IPS-18c (cell line): ENCODE measurements at regions not wholly inside any gene's neighbourhood (a gene's known extent, or its start where the extent isn't known, plus 50 kb on each side); places are given as distances from the start of the nearest gene placed in this dataset.

Source experiments
- H3K4me3 ChIP-seq: 2 replicates; pipeline ENCODE4 v1.7.0; 2013; ENCODE audit warnings: low read depth, mild to moderate bottlenecking, low read length, moderate library complexity; ENCODE audit not compliant: insufficient read depth
- H3K9me3 ChIP-seq: one replicate; pipeline ENCODE4 v1.6.1; 2013; ENCODE audit warnings: mild to moderate bottlenecking, low read length, moderate library complexity; ENCODE audit not compliant: control insufficient read depth, insufficient read depth

DNA sequence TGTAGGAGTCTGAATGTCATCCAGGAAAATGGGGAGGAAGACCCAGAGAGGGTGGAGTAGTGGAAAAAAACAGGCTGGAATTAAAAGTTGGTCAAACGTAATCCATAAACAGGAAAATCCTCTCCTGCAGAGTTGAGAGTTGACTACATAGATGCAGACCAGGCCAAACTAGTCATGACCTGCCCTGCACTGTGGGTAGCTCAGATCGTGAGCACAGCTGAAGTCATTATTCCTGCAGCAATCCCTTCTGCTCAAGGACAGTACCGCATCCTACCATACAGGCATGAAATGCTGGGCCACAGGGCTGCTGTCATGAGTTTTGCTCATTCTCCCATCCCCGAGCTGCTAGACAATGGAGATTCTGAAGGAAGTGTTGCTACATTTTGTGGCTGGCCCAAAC lies 352.2 kb downstream of the EN1 start:
- Histone ChIP-seq H3K9me3 (no peaks in the 10 kb centered on the region), H3K4me3 (no peak overlapping the region)

DNA sequence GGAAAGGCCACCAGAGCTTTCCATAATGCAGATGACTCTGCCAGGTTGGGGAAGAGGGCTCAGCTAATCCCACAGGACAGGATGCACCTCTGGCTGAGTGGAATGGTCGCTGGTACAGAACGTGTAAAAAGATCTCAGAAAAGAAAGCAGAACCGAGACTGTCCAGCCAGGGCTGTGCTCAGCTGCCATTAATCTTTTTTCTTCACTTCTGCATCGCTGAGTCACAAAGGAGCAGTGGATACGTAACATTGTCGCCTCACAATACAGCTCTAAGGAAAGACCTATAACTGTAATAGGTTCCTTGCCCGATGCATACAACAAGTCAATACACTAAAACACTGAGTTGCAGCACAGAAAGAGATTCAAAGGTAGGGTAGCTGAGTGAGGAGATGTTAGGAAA lies 354.2 kb downstream of the EN1 start:
- Histone ChIP-seq H3K9me3 (no peaks in the 10 kb centered on the region), H3K4me3 (no peak overlapping the region)

DNA sequence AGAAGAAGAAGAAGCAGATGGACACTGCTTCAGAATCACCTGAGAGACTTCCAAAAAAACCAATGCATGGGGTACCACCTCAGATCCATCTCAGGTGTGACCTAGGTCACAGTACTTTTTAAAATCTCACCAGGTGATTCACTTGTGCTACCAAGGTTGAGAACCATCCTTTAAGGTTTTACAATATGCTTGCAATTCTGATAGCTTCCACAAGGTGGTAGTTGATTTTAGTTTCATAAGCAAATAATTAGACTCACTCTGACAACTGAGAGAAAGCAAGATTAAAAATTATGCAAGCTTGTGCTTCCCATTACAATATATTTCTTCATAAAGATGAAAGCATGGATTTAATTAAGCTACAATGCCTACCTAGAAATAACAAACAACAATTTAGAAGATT lies 355.1 kb downstream of the EN1 start:
- H3K9me3 ChIP-seq: no peaks in the 10 kb centered on the region
- H3K4me3 ChIP-seq: no peak overlapping the region

DNA sequence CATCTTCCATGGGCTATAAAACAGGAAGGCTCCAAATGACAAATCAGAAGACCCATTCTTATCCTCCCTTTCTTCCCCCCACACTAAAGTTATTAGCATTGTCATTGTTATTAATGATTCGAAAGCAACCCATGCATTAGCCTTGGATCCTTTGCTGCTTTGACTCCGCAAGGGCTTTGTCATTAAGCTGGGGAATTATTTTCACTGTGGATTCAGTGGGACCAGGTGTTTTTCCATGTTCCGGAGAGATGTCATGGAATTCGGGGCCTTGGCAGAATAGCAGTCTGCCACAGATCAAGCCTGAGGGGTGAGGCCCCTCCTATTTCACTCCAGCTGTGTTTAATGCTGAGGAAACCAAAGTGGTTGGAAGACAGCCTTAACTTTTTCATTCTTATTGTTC lies 357.1 kb downstream of the EN1 start:
- Histone ChIP-seq H3K4me3 (0 out of 2 replicates have a peak overlapping the region, but pooled peaks have one; percentile 12), H3K9me3 (no peaks in the 10 kb centered on the region)

DNA sequence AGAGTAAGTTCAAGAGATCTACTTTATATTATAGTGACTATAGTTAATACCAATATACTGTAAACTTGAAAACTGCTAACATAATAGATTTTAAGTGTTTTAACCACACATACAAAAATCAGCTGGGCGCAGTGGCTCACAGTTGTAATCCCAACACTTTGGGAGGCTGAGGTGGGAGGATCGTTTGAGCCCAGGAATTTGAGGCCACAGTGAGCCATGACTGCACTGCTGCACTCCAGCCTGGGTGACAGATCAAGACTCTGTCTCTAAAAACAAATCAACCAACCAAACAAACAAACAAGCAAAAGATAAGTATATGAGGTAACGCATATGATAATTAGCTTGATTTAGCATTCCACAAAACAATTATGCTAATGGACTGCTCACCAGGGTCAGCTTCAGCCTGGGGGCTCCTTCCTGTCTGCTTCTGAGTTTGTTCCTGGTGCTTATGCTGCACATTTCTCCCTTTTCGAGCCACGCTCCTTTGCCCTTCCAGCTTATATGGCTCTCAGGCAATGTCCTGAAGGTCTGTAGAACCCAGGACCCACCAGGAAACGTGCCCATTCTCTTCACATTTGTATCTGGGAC lies 357.6 kb downstream of the EN1 start:
- no peak overlapping the region for H3K4me3 ChIP-seq
- no peaks in the 10 kb centered on the region for H3K9me3 ChIP-seq

DNA sequence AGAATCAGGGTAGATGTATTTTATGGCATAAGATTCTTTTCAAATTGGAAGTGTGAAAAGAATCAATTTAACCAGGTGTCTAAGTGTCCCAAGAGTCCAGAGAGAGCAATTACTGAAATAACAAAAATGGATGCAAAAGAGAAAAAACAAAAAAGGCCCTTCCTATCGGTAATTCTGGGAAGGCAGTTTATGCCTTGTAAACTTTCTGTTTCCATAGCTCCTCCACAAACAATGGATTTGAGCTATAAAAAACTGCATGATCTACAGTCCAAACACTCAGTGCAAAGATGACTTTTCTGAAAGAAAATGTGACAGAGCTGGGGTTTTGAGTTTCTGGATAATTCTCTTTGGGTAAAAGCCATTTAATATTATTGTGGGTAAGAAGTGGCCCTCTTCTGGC lies 366.1 kb downstream of the EN1 start:
- H3K9me3 ChIP-seq: no peaks in the 10 kb centered on the region
- no peak overlapping the region for H3K4me3 ChIP-seq

DNA sequence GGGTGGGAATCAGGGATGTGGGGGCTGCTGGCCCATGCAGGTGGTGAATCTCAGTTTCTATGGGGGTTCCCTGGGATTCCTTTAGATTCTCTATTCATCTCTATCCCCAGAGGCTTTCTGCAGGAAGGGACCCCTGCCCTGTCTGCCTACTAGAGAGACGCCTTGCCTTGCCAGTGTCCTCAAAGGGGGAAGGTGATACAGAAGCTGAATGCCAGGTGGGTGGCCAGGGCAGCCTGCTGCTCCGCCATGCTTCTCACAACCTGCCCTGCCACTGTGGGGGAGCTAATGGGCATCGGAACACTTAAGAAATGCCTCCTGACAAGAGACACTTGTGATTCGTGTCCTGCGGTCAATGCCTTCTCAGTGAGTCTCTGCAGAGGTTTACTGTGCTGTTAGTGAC lies 368.4 kb downstream of the EN1 start:
- H3K4me3 ChIP-seq: no peak overlapping the region
- H3K9me3 ChIP-seq: no peaks in the 10 kb centered on the region

DNA sequence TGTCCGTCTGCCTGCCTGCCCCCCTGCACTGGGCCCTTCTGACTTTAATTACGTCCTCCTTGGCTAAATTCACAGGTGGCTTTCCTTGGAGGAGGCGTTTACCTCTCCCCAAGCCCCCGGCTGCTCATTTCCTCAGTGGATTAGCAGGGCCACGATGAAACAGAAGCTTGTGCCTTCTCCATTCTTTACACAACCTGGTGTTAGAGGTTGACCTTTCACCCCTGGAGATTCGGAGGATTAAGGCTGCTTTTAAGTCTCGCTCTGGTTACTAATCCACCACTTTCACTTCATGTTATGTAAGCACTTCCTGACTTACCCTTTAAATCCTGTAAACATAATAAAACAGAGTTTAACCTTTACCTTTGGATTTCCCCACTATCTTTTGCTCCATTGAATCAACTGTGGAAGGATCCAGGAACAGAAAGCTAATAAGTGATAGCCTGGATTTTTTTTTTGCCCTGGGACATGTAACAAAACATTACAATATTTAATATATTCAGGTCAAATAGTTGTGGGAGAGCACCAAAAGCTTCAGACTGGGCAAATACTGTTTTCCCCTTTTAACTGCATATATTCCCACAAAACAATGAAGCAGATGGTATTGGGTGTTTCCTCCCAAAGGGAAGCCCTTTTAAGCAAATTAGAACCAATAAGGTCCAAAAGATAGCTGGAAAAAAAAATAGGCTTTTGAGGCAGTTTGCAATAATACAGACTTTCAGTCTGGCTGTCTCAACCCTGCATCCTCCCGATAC lies 370.2 kb downstream of the EN1 start:
- Histone ChIP-seq H3K4me3 (no peak overlapping the region), H3K9me3 (no peaks in the 10 kb centered on the region)

DNA sequence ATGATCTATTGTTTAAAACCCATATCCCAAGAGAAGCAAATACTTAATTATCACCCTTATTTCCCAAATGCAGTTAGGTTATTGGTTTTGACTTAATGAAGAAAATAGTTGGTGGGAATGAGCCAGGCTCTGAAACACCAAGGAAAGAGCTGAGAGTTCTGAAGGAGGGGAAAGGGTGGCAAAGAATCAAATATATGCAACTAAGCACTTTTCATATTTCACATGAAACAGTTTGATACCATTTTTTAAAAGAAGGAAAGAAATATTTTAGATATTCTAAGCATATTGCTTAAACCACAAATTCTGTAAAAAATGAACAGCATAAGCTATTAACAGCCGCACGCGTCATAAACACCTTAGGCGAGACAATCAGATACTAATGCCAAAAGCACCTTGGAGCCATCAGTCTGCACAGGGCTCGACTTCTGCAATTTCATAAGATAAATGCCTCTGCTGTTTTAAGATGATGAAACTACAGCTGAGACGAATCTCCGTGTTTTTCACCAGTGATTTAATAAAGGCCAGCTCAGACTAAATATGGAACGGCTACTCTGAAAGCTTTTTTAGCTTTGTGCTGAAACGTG lies 371.7 kb downstream of the EN1 start:
- Histone ChIP-seq H3K4me3 (no peak overlapping the region), H3K9me3 (no peaks in the 10 kb centered on the region)

DNA sequence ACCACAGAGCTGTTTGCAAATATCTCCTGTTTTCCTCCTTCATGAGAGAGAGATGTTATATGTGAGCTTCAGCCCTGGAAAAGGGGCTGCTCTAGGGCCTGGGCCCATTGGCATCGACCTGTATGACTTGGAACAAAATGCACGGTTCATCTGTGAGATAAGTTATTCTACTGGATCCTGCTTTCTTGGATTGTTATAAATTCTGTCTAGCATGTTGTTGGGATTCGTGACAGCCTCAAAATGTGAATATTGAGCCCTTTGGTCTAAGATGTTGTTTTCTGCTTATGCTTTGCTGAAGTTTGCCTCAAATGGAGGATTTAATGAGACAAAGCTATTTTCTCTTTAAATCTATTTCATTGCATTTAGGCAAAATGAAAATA lies 372.9 kb downstream of the EN1 start:
- Histone ChIP-seq H3K9me3 (no peaks in the 10 kb centered on the region), H3K4me3 (no peak overlapping the region)

DNA sequence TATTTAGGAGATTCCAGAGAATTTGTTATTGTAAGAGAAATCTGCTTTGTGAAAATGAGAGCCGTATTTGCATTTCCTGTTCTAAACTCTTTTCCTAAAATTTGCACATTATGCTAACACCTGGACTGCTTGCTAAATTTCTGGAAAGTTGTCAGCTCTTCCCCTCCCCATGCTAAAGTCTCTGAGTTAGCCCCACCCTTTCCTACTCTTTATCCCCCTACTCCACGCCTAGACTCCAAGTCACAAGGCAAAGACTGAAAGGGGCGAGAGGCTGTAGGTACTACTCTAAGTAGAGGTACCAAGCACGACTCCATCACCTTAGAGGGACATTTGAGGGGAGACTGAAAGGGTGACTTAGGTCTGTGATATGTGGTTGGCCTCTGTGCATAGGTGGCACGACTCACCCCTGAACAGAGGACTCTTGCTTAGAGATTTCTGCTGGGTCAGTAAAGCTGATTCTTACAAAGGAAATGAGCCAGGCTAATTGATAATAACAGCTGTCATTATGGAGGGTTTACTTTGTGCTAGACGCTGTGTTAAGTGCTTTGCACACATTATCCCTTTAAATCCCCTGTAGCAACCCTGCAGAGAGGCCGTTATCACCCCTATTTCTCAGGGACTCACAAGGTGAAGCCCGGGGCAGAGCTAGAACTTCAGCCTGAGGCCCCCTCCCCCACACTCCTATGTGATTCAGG lies 373.5 kb downstream of the EN1 start:
- H3K9me3 ChIP-seq: no peaks in the 10 kb centered on the region
- H3K4me3 ChIP-seq: no peak overlapping the region

DNA sequence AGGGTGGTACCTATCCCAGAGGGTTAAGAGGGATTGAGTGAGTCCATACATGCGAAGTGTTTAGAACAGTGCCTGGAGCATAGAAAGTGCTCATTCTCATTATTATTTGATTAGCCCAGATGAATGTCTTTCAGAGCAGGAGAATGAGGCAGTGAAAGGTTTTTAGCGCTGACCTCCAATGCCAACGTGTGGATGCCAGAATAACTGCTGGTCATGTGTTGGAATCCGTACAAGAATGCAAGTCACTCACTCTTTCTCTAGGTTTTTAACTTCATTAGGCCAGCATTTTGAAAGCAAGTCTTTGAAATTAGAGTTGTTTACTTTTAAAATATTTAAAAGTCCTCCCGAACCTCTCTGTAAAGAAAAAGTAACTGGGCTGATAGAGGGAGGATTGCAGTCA lies 374.2 kb downstream of the EN1 start:
- no peak overlapping the region for H3K4me3 ChIP-seq
- no peaks in the 10 kb centered on the region for H3K9me3 ChIP-seq

DNA sequence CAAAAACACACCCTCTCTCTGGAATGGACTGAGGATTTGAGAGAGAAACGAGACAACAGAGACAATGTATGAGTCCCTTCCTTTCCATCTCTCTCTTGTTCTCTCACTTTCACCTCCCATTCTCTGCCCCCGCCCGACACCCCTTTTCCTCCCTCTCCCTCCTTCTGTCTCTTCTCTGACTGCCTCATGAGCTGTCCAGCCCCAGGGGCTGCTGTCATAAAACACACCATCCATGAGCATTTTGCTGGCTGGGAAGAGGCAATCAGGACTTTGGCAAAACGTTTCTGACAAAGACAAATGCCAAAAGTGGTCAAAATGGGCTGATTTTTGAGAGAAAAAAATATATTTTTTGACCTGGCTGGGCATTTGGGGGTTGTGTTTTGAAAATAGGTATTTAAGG lies 377.2 kb downstream of the EN1 start:
- no peak overlapping the region for H3K4me3 ChIP-seq
- H3K9me3 ChIP-seq: no peaks in the 10 kb centered on the region

DNA sequence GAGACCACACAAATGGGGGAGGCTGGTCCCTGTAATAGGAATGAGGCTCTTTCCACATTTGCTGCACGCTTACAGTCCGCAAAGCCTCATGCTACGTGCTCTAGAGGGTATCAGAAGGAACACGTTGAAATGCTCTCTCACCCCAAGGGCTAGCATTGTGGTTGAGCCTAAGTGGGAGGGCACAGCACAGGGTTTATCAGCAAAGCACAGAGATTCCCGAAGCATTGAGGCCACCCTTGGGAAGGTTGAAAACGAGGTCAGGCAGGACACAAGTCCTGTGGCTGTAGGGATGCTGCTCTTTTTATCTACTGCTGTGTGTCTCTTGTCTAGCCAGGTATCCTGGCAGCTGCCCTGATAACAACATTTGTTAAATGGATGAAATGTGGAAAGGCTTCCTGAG lies 378.3 kb downstream of the EN1 start:
- H3K4me3 ChIP-seq: no peak overlapping the region
- H3K9me3 ChIP-seq: no peaks in the 10 kb centered on the region

DNA sequence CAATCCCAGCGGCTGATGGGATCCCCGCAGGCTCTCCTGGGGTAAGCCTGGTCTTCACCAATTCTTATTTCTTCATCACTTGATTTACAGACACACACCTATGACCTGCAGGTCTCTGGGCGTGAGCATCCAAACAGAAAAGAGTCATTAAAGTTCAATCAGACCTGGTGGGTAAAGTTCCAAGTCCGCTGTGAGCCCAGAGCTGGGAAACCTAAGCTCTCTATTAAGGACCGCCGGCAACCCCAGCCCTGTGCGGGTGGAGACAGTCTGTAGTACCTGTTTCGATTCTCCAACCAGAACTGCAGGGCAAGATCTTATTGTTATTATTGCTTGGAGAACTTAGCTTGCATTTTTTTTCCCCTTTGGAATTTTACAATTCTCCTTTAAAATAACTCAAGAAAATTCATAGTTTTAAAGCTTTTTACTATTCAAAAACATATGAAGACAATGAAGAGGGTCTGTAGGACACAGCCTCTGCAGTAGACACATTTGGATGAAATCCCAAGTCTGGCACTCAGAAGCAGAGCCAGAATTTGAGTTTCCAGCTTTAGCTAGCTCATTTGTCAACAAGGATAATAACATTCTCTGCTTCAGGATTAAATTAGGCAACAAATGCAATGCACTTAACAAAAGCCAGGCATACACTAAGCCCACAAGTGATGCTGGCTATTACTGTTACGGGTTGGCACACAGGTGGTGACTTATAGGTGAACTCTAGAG lies 376.4 kb downstream of the INSIG2 start:
- H3K9me3 ChIP-seq: no peaks in the 10 kb centered on the region

DNA sequence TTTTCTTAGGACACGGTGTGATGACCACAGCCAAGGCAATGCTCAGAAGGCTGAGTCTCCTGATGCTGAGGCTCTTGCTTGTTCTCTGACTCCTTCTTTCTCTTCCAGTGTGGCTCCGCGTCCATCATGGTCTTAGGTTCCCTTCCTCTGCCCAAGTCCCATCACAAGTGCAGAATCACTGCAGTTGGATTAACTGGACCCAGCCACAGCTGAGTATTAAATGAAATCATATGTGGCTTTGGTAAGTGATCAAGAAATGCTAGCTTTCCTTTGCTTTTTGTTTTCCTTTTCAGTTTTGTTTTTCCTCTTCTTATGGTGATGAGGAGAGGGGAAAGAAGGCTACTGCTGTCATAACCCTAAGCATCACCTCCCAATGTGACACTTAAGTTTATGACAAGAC lies 375.8 kb downstream of the INSIG2 start:
- Histone ChIP-seq H3K9me3 (no peaks in the 10 kb centered on the region), H3K4me3 (no peak overlapping the region)

More for the DNA sequence above, 376.4 kb downstream of the INSIG2 start:
- no peak overlapping the region for H3K4me3 ChIP-seq

DNA sequence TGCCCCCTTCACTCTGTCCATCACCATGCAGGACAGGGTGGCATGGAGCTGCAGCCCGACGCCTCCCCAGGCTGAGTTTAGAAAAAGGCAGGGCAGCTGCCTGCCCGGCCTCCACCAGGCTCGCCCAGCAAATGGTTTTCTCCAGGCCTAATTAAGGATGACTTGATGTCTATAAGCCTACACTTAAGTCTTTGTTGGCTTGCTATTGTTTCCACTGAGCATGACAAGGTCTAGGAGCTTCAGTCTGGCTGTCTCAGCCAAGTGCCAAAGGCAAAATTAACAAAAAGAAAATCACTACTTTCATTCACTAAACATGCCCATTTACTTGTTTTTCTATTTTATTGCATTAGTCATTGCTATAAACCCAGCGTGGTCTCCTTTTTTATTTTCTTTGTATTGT lies 372.2 kb downstream of the INSIG2 start:
- H3K9me3 ChIP-seq: no peaks in the 10 kb centered on the region
- H3K4me3 ChIP-seq: no peak overlapping the region
